ENCODE measurements at regions not wholly inside any gene's neighbourhood (a gene's known extent, or its start where the extent isn't known, plus 50 kb on each side); places are given as distances from the start of the nearest gene placed in this dataset.
"Not testable (repeated sequence)": the region's sequence is repeated elsewhere in the genome, so short reads cannot be mapped to it uniquely, and the experiment has no call there.

GRCh38 chr3:118167571-118167970, 867.1 kb downstream of the IGSF11 start:
- no peak for DNase-seq (ENCODE audit: low spot score)

GRCh38 chr3:118168175-118168574, 866.5 kb downstream of the IGSF11 start:
- DNase-seq (ENCODE audit: low spot score), result no peak

- no peak for DNase-seq (ENCODE audit: low spot score)
Measured at GRCh38 chr3:118171236-118171852, 863.3 kb downstream of the IGSF11 start.

GRCh38 chr3:118180853-118181252, 853.8 kb downstream of the IGSF11 start:
- no peak for DNase-seq (ENCODE audit: low spot score)

- no peak for DNase-seq (ENCODE audit: low spot score)
Measured at GRCh38 chr3:118181274-118181673, 853.4 kb downstream of the IGSF11 start.

- no peak for DNase-seq (ENCODE audit: low spot score)
Measured at GRCh38 chr3:118186051-118186450, 848.6 kb downstream of the IGSF11 start.

GRCh38 chr3:118187221-118187620, 847.4 kb downstream of the IGSF11 start:
- DNase-seq (ENCODE audit: low spot score), result no peak

- DNase-seq (ENCODE audit: low spot score), result no peak
Measured at GRCh38 chr3:118196183-118196582, 838.5 kb downstream of the IGSF11 start.

GRCh38 chr3:118199044-118199443, 835.6 kb downstream of the IGSF11 start:
- no peak for DNase-seq (ENCODE audit: low spot score)

GRCh38 chr3:118204052-118204656, 830.5 kb downstream of the IGSF11 start:
- DNase-seq (ENCODE audit: low spot score), result no peak

- no peak for DNase-seq (ENCODE audit: low spot score)
Measured at GRCh38 chr3:118207271-118207670, 827.4 kb downstream of the IGSF11 start.

- DNase-seq (ENCODE audit: low spot score), result no peak
Measured at GRCh38 chr3:118208642-118209041, 826.0 kb downstream of the IGSF11 start.

GRCh38 chr3:118213892-118214291, 820.8 kb downstream of the IGSF11 start:
- DNase-seq (ENCODE audit: low spot score), result no peak

- no peak for DNase-seq (ENCODE audit: low spot score)
Measured at GRCh38 chr3:118226206-118226605, 808.4 kb downstream of the IGSF11 start.

- DNase-seq (ENCODE audit: low spot score), result no peak
Measured at GRCh38 chr3:118227191-118227590, 807.5 kb downstream of the IGSF11 start.

- no peak for DNase-seq (ENCODE audit: low spot score)
Measured at GRCh38 chr3:118228151-118228550, 806.5 kb downstream of the IGSF11 start.

GRCh38 chr3:118229196-118229595, 805.5 kb downstream of the IGSF11 start:
- no peak for DNase-seq (ENCODE audit: low spot score)

- DNase-seq (ENCODE audit: low spot score), result no peak
Measured at GRCh38 chr3:118231578-118231977, 803.1 kb downstream of the IGSF11 start.

GRCh38 chr3:118239253-118239652, 795.4 kb downstream of the IGSF11 start:
- DNase-seq (ENCODE audit: low spot score), result no peak

- no peak for DNase-seq (ENCODE audit: low spot score)
Measured at GRCh38 chr3:118244761-118245160, 789.9 kb downstream of the IGSF11 start.

GRCh38 chr3:118245312-118245711, 789.3 kb downstream of the IGSF11 start:
- no peak for DNase-seq (ENCODE audit: low spot score)

- not testable (repeated sequence) for DNase-seq (ENCODE audit: low spot score)
Measured at GRCh38 chr3:118258850-118259249, 775.8 kb downstream of the IGSF11 start.

- no peak for DNase-seq (ENCODE audit: low spot score)
Measured at GRCh38 chr3:118262800-118263402, 771.7 kb downstream of the IGSF11 start.

GRCh38 chr3:118267588-118267987, 767.1 kb downstream of the IGSF11 start:
- no peak for DNase-seq (ENCODE audit: low spot score)
